HG02642 (cell line): ENCODE measurements at regions not wholly inside any gene's neighbourhood (a gene's known extent, or its start where the extent isn't known, plus 50 kb on each side); places are given as distances from the start of the nearest gene placed in this dataset.

Experiments
- ATAC-seq: cut with Tn5 transposase; IDR thresholded peaks from one replicate; pipeline ENCODE4 v1.9.1; 2021; ENCODE audit warnings: mild to moderate bottlenecking; ENCODE audit not compliant: unreplicated experiment, poor library complexity

DNA sequence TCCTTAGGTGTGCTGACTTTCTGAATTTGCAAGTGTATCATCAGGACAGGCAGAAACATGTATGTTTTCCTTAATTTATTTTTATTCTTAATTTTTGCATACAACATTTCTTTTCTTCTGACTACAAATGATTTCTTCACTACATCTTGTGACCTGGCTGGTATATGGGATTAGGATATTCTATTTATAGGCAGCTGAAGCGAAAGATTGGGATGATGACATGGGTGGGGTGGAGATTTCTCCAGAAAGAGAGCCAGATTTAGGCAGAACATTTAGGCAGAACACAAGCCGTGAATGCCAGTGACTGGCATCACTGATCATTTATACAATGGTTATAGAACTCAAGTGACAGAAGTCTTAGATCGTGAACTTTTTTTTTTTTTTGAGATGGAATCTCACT lies 256.7 kb downstream of the KLF6 start:
- no peak for ATAC-seq

DNA sequence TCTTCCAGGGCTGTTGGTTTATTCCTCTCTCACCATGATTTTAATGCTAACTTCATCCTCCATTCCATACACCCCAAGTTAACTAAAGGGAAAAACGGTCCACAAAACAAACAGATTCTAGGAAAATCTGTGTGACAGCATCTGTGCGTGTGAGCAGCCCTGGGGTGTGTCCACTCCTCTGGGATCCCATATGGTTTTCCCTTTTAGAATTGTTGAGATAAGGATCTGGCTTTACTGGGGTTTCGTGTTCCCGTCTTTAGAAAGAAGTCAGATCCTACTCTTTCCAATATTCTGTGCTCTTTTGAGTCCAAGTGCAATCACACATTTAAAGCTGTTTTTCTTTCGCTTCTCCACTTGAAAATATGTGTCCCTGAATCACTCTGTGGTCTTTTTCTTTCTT lies 257.1 kb downstream of the KLF6 start:
- ATAC-seq: no peak

DNA sequence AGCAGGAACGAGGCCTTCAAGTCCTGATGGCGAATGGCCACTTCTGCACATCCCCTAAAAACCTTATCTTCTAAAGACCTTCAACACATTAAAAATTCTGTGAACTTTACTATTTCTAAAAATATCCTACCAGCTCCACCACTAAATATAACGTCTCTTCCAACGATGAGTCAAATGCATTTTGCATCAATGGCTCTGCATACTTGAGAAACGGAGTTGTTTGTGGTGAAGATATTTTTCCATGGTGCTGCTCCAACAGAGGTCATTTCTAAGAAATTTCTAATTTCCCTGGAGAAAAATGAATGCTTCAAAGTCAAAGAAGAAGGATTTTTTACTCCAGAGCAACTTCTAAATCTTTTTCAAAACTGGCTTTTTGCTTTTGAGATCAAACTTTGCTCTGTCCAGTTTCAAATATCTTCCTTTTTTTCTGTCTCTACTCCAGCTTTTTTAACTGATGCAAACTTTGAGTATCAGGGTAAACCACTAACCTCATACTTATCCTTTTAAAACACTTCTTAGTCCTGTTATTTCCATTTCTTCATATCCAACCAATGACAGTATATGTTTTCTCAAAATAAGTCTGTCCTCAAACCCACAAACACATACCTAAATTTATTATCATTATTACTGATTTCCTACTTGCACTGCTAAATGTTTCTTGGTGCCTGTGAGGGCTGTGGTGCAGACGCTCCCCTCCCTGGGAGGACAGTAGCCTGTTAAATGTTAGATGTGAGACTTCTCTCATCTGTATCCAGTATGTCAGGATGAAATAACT lies 258.1 kb downstream of the KLF6 start:
- ATAC-seq: no peak

DNA sequence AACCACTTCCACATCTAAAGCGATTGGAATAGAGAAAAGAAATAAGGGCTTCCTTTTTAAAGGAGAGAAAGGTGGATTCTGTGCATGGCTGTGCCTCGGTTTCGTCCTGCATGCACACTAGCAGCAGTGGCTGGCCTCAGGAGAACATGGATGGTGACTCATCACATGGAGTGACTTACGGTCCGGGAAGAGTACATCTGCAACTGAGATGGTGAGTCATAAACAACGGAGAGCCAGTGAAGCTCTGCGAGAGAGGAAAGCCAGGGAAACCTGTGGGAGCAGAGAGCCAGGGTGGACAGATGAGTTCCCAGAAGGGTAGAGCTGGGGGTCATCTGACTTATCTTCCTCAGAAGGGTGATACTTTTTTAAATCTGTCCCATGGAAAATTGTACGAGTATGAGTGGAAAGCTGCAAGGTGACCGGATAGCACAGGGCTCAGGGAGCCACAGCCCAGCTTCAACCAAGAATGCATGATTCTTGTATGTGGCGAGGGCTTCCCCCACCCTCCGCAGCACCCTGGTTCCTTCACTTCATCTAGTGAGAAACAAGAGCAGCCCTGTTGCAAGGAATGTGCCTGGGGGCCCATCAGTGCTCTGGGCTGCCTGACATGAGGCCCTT lies 259.1 kb downstream of the KLF6 start:
- no peak for ATAC-seq

DNA sequence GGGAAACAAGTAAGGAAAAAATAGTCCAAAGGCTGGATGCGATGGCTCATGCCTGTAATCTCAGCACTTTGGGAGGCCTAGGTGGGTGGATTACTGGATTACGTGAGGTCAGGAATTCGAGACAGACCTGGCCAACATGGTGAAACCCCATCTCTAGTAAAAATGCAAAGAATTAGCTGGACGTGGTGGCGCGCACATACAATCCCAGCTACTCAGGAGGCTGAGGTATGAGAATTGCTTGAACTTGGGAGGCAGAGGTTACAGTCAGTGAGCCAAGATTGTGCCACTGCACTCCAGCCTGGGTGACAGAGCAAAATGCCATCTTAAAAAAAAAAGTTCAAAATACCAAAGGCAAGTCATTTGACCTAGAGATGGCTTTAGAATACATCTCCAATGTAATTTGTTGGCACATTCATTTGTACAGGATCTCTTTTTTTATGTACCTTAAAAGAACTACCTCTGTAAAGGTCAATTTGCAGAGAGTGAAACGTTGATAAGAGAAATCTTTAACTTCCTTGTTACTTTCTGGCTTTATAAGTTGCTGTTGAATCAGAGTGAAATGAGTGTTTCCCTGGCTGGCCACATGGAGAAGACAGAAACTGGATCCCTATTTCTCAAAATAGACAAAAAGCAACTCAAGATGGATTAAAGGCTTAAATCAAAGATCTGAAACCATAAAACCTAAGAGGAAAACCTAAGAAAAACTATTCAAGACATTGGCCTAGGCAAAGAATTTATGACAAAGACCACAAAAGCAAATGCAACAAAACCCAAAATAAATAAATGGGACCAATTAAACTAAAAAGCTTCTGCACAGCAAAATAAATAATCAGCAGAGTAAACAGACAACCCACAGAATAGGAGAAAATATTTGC lies 260.7 kb downstream of the KLF6 start:
- ATAC-seq: no peak

DNA sequence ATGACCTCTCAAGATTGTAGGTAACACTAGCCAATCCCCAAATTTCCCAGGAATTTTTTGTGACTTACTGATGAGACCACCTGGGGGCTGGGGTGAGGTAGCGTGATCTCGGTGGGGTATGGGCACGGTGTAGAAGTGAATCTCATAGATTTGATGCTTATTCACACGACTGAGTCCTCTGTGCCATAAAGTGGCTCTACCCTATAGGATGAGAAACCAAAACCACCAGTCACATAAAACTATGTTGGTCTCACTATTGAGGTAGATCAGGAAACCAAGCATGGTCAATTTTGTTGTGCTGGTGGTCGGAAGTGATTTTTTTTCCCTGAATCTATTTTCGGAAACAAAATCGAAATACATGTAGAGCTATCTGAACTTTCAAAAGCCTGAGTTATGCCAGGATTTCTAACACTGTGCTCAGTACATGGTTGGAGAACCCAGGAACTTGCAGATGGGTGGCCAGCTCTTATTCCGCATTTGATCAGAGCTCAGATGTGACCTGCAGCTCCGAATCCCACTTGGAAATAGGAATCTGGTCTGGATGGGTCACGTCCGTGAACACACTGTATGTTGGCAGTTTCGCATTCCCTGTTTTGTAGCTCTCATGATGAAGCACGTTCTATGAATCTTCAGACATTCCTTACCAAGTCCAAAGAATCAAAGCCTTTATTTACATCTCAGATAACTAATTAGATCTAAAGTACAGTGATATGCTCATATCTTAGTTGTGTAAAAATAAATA lies 261.5 kb downstream of the KLF6 start:
- ATAC-seq: no peak

DNA sequence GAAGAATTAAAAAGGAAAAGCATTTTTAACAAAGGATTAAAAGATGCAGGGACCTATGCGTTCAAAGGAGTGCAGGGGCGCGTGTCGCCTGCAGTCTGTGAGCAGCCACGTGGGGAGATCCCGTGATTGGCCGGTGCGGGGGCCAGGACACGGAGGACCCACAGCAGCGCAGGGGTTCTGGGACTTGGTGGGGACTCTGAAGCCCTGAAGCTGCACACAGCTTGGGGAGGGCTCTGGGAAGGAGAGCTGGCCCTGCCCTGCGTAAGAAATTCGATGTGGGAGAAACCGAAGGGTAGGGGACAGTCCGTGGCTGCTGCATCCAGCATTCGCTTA lies 268.1 kb downstream of the KLF6 start:
- no peak for ATAC-seq

DNA sequence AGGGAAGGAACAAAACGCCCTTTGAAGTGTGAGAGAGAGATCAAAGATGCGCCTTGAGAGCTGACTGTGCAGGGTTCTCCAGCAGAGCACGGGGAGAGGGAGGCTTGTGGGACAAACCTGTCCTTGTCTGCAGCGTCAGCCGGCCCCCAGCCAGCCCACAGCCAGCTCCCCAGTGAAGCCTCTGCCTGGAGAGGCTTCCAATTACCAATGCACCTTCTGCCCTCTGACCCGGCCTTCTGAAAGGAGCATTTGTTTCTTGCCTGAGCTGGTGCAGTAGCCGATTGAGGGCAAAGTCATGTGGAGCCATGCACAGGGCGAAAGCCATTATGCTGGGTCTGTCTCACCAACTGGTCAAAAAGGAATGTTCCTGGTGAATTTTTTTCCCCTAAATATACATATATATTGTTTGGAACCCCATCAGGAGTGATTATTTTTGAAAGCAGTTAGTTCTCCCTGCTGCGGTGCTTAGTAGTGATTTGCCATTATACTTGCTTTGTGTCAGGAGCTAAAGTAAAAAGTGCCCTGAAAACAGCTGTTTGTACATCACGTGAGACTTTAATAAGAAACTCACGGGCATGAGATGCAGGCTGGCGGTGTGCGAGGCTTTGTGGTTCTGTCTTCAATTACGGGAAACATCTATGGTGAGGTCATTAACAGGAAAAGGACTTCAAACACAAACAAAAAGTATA lies 268.6 kb downstream of the KLF6 start:
- no peak for ATAC-seq

DNA sequence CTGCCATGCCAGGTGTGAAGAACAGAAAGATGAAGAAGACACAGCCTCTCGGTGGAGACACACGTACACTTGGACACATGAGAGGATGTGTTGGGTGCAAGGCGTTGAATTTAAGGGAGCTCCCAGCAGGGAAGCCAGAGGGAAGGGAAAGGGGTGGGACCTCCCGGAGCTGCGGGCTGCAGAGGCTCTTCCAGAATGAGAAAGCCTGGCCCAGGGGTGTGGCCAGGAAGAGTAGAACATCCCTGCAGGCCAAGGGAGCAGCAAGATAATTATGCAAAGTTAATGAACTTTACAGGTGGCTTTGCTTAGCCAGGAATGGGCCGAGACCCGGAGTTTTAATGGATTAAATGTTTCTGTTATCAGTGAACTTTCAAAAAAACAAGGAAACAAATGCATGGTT lies 270.3 kb downstream of the KLF6 start:
- ATAC-seq: no peak

DNA sequence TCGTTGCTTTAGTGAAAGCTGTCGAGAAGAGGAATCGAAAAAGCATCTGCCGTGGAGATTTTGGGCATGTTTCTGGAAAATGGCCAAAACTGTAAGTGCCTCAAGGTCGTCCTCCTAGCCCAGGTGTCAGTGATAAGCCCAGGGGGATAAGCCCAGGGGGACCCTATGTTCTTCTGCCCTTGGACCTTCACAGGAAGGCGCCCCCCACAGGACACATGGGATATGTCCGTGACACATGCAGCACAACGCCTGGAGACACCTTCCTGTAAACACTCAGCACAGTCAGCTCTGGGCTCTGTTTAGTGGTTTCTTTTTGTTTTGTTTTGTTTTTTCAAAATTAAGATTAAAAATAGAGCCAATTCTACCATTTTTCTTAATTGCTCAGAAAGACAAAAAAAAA lies 272.7 kb downstream of the KLF6 start:
- ATAC-seq: no peak

DNA sequence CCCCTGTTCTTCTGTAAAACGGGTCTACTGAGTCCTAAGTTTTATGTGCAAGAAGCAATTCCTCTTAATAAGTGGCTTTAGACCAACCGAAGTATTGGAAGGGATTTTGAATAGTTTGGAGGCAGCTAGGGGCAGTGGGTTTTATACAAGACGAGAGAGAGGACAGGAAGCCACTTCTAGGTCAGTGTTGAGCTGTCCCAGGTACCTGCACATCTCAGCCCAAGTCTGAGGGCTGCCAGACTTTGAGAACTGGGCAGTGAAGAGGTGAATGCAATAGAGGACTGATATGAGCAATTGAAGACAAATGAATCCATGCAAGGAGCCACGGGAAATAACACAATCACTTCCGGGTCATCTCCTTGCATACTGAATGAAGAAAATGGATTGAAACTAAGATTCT lies 273.5 kb downstream of the KLF6 start:
- ATAC-seq: no peak

DNA sequence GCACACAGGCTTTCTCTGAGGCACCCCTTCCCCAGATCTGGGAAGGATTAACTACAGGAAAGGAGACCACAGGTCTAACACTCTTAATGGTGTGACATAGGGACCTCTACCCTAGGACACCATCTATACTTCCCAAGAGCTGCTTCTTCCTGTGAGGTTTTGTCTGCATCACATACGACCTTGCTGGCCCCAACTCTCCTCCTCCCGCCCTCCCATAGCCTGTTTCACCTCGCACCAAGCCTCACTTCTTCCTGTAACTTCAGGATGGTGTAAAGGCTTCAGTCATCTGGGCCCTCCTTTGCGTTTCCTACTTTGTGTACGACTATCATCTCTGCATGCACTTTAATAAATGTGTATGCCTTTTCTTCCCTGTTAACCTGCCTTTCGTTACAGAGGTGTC lies 274.3 kb downstream of the KLF6 start:
- ATAC-seq: no peak

DNA sequence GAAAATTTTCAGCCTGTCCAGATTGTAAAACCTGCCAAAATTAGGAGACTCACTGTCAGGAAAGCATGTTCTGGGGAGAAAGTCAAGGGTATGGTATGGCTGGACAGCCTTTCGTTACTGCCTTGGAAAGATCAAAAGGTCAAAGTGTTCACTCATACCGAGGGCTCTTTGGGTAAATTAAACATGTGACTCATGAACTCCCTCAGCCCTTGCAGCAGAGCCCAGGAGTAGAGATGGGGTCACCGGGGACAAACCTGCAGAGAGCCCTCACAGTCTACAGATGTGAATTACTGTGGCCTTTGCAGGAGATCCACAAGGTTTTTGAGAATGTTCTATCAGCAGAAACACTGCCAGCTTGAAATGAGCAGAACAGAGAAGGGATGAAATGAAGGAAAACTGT lies 275.7 kb downstream of the KLF6 start:
- no peak for ATAC-seq

DNA sequence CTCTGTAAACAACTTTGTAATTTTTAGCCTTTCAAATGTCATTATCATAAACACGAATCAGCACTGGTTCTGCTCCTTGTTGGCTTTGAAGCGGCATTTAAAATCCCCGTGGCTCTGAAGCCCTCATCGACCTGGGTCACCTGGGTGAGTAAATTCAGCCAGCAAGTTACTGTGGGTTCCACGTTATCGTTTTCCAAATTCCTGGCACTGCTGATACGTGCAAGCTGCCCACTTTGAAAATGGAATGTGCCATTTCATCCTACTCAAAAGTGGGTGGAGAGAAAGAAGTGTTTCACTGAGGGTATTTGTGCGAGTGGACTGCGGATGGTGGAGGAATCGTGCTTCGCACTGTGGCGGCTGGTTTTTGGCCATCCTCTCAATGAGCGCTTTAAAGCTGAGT lies 281.7 kb downstream of the KLF6 start:
- no peak for ATAC-seq

DNA sequence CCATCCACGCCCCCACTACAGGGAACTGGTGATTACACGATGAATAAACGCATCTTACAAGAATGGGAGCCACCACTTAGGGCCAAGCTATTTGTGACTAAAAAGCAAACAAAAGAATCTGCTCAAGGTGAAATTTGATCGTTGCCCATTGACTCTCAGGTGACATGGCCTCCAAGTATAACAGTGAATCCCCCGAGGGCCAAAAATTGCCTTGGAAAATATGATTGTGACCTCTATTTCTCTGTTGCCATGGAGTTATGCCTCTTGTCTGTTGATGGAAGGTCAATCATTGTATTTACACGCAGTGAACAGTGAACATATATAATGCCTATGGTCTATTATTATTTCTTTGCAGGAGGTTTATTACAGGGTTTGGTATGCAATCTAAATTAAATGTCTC lies 282.3 kb downstream of the KLF6 start:
- ATAC-seq: no peak

DNA sequence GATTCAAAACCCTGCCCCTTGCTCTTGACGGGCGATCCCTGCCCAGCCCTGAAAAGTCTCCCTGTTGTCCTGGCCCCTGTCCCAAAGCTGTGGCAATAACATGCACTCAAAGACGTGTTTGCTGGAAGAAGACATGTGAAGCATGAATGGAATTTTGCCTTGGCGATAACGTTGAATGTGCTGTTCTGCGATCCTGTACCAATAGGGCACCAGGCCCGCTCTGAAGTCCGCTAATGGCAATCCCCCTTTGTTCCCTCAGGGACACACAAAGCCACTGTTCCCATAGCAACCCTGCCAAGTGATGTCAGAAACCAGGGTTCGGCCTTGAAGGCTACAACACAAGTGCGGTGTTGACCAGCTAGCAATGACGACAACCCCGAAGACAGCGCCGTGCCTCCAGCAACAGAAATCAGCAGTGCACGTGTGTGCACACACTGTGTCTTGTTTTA lies 284.6 kb downstream of the KLF6 start:
- ATAC-seq: no peak

DNA sequence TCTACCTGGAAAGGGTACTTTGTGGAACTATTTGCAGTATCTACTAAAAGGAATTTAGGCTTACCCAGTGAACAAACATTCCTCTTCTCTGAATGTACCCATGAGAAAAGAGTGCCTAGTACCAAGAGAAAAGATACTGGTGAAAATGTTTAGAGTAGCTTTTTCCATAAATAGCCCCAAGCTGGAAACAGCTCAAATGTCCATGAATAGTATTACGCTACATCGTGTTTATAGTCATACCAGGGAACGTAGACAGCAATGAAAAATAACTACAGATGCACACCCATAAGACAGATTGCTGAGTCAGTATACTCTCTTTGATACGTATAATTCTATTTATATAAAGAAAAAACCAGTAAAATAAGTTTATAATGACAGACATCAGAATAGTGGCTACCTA lies 285.9 kb downstream of the KLF6 start:
- ATAC-seq: no peak

DNA sequence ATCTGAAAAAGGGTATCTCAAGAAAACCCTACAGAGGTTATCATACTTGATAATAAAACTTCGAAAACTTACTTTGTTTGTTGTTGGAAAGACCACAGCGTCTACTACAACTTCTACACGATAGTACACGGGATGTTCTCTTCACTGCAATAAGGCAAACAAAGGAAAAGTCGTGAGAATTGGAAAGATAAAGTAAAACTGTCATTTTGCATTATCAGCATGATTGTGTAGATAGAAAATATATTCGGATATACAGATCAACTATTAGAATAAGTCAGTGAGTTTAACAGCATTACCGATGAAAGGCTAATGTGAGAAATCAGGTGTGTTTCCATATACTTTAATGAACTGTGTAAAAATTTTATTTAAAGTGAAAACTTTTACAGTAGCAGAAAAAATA lies 287.4 kb downstream of the KLF6 start:
- no peak for ATAC-seq

DNA sequence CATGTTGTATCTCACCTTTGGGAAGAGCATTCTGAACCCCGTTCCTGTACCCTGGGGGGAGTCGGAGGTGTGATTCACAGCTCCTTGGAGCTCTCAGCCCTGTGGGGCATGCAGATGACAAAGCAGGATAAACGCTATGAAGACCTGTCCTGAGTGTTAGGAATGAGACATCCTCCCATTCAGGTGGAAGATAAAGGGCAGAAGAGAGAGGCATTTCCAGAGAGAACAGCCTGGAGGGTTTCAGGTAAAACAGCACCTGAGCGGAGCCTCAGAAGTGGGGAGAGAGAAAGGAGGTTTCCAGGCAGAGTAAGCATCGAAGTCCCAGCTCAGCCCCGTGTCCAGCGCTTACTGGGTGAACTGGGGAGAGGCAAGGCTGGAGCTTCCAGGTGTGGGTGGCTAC lies 288.9 kb downstream of the KLF6 start:
- ATAC-seq: no peak

DNA sequence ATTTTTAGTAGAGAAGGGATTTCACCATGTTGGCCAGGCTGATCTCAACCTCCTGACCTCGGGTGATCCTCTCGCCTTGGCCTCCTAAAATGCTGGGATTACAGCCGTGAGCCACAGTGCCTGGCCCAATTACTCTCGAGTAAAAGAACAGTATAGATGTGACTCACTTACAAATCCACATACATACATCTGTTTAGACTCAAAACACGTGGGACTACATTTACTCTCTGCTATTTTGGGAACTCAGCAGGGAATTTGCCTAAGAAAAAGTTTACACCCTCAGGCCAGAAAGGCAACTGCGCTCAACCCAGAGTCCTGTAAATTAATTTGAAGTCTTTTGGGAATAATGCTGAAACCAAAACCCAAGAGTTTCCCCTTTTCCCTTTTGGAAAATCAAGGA lies 289.7 kb downstream of the KLF6 start:
- ATAC-seq: no peak
